Fibroblast of mammary gland (primary cell): ENCODE measurements at regions not wholly inside any gene's neighbourhood (a gene's known extent, or its start where the extent isn't known, plus 50 kb on each side); places are given as distances from the start of the nearest gene placed in this dataset.

Experiments used
- DNase-seq: peaks from one replicate; pipeline ENCODE4 v3.0.0-alpha.2; 2010; ENCODE audit warnings: low read depth
- H3K4me3 ChIP-seq: 2 replicates; pipeline ENCODE4 v1.5.1; 2011; ENCODE audit warnings: low read depth, mild to moderate bottlenecking, low read length, moderate library complexity; ENCODE audit not compliant: control insufficient read depth
- CTCF ChIP-seq: conservative IDR thresholded peaks from 2 replicates; pipeline ENCODE4 v1.5.1; 2011; ENCODE audit warnings: low read depth, low read length, inconsistent platforms; ENCODE audit not compliant: control insufficient read depth, insufficient read depth

- TF ChIP-seq CTCF, result no peak
- H3K4me3 ChIP-seq, result no peak overlapping the region
- DNase-seq, result peak; percentile 42
Measured at GRCh38 chr3:72192572-72192971, 407.6 kb upstream of the PROK2 start.

GRCh38 chr3:72191209-72191960 lies 406.4 kb upstream of the PROK2 start:
- DNase-seq, result peak; percentile 49
- no peak overlapping the region for H3K4me3 ChIP-seq
- no peak for TF ChIP-seq CTCF

GRCh38 chr3:72190050-72190449 lies 405.1 kb upstream of the PROK2 start:
- H3K4me3 ChIP-seq, result no peak overlapping the region
- no peak for TF ChIP-seq CTCF
- no peak for DNase-seq

DNA sequence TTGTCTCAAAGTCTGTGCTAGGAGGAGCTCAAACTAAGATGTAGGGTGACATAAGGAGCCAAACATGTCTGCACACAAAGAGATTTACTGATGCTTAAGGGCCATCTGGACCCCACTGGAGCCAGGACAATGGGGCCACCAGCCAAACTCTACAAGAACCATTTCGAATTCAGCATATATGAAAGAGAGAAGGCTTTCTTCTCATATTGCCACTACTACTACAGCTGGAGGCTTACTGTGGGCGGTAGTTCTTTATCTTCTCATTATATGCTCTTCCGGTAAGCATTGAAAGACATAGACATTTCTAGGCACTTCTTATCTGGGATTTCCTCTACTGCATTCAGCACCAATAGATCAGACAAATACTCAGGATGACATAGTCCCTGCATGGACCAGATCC lies 404.4 kb upstream of the PROK2 start:
- no peak for TF ChIP-seq CTCF

GRCh38 chr3:72188536-72188935 lies 403.6 kb upstream of the PROK2 start:
- DNase-seq, result no peak
- H3K4me3 ChIP-seq, result no peak overlapping the region
- TF ChIP-seq CTCF, result no peak

More for the DNA sequence above, 404.4 kb upstream of the PROK2 start:
- no peak for DNase-seq
- no peak overlapping the region for H3K4me3 ChIP-seq

- TF ChIP-seq CTCF, result peak; percentile 8
- DNase-seq, result no peak
- H3K4me3 ChIP-seq, result no peak overlapping the region
Measured at GRCh38 chr3:72187131-72187530, 402.2 kb upstream of the PROK2 start.
